PC-9 (cell line): ENCODE measurements at regions not wholly inside any gene's neighbourhood (a gene's known extent, or its start where the extent isn't known, plus 50 kb on each side); places are given as distances from the start of the nearest gene placed in this dataset.

ENCODE experiments used
- EZH2 ChIP-seq: fragments of 200-600 bp; sonication (generic); IDR thresholded peaks from 2 replicates; pipeline ENCODE4 v1.8.0; 2017; ENCODE audit warnings: antibody characterized with exemption, low read depth
- TF ChIP-seq, protein P1 (sequence below): fragments of 200-600 bp; sonication (generic); conservative IDR thresholded peaks from 2 replicates; pipeline ENCODE4 v1.6.1; 2017; ENCODE audit warnings: mixed run types, antibody characterized with exemption, mild to moderate bottlenecking, moderate library complexity

DNA sequence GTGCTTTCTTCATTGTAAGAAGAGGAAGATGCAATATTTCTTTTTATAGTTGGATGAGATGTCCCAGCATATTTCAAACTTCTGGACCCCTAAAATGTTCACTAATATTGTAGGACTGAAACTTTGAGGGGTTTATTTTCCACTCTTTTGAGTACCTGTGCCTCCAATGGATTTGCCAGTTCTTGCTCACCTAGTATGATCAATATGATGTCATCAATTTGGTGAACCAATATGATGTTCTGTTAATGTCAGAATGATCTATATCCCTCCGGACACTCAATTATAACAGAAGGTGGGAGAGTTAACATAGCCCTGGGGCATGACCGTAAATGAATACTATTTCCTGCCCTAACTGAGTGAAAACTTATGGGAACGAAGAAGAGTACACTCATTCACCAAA is 178.3 kb downstream of the CBLN1 start:
- TF ChIP-seq, protein P1, sequence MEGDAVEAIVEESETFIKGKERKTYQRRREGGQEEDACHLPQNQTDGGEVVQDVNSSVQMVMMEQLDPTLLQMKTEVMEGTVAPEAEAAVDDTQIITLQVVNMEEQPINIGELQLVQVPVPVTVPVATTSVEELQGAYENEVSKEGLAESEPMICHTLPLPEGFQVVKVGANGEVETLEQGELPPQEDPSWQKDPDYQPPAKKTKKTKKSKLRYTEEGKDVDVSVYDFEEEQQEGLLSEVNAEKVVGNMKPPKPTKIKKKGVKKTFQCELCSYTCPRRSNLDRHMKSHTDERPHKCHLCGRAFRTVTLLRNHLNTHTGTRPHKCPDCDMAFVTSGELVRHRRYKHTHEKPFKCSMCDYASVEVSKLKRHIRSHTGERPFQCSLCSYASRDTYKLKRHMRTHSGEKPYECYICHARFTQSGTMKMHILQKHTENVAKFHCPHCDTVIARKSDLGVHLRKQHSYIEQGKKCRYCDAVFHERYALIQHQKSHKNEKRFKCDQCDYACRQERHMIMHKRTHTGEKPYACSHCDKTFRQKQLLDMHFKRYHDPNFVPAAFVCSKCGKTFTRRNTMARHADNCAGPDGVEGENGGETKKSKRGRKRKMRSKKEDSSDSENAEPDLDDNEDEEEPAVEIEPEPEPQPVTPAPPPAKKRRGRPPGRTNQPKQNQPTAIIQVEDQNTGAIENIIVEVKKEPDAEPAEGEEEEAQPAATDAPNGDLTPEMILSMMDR, result no peak
- no peak for TF ChIP-seq EZH2
